Esophagus squamous epithelium (tissue), 5 donors: ENCODE measurements at regions not wholly inside any gene's neighbourhood (a gene's known extent, or its start where the extent isn't known, plus 50 kb on each side); places are given as distances from the start of the nearest gene placed in this dataset.

Experiments
- DNase-seq: peaks from one replicate; lab custom pipeline; 2025; lab: John Stamatoyannopoulos, UW
- H3K27ac ChIP-seq, 4 donors: fragments of 200-600 bp; sonication (generic); one replicate each; pipeline ENCODE4 v1.5.1; 2016 to 2019; ENCODE audit warnings: mild to moderate bottlenecking in 1 of 4
- H3K27me3 ChIP-seq, 4 donors: fragments of 200-600 bp; sonication (generic); 1 replicate in 3 of 4; 2 replicates in 1 of 4; pipeline versions ENCODE4 v1.5.1 to v1.6.0; 2017 to 2021; ENCODE audit warnings: antibody characterized with exemption in 1 of 4
- H3K36me3 ChIP-seq, 3 donors: fragments of 200-600 bp; sonication (generic); one replicate each; pipeline ENCODE4 v1.5.1; 2016 to 2019
- H3K4me1 ChIP-seq, 3 donors: fragments of 200-600 bp; sonication (generic); one replicate each; pipeline ENCODE4 v1.5.1; 2017 to 2019
- H3K4me3 ChIP-seq, 4 donors: fragments of 200-600 bp; sonication (generic); 1 replicate in 3 of 4; 2 replicates in 1 of 4; pipeline ENCODE4 v1.5.1; 2016 to 2019; ENCODE audit warnings: mild to moderate bottlenecking in 2 of 4, moderate library complexity in 1 of 4
- H3K9me3 ChIP-seq, 3 donors: fragments of 200-600 bp; sonication (generic); one replicate each; pipeline ENCODE4 v1.5.1; 2016 to 2019
- POLR2A ChIP-seq, 4 donors: fragments of 450-650 bp; IDR thresholded peaks; one replicate each; pipeline ENCODE4 v1.6.1; 2017; ENCODE audit warnings: antibody characterized with exemption in 4 of 4, mild to moderate bottlenecking in 4 of 4, moderate library complexity in 3 of 4
- WGBS, 2 donors: methylation state at CpG; one replicate each; pipeline ENCODE4 v1.1.5; 2018; 5-methylcytosine and 5-hydroxymethylcytosine counted together
- intact Hi-C: fragments of 100-400 bp; cut with DNase I; formaldehyde crosslinking; loops from one replicate; pipeline ENCODE4 v1.15.0; 2022
- TF ChIP-seq, protein P1 (sequence below), 6 experiments: fragments of 450-650 bp in 4 of 6; fragments of 200-600 bp in 2 of 6; sonication (generic) in 2 of 6; IDR thresholded peaks; one replicate each; pipeline ENCODE4 v1.5.1; 2016 to 2019; ENCODE audit warnings: antibody characterized with exemption in 6 of 6, mild to moderate bottlenecking in 4 of 6, moderate library complexity in 4 of 6
- donor health status: DM: yes; HTN: yes; CAD: no.

GRCh38 chr14:93859957-93860356, 67.2 kb upstream of the FAM181A start:
- WGBS, 2 donors: 54 to 83% methylated on average over 6 to 7 of the region's 7 CpGs
- TF ChIP-seq POLR2A (IDR thresholded peaks at IDR 0.05): no peak
- TF ChIP-seq, protein P1, sequence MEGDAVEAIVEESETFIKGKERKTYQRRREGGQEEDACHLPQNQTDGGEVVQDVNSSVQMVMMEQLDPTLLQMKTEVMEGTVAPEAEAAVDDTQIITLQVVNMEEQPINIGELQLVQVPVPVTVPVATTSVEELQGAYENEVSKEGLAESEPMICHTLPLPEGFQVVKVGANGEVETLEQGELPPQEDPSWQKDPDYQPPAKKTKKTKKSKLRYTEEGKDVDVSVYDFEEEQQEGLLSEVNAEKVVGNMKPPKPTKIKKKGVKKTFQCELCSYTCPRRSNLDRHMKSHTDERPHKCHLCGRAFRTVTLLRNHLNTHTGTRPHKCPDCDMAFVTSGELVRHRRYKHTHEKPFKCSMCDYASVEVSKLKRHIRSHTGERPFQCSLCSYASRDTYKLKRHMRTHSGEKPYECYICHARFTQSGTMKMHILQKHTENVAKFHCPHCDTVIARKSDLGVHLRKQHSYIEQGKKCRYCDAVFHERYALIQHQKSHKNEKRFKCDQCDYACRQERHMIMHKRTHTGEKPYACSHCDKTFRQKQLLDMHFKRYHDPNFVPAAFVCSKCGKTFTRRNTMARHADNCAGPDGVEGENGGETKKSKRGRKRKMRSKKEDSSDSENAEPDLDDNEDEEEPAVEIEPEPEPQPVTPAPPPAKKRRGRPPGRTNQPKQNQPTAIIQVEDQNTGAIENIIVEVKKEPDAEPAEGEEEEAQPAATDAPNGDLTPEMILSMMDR (IDR thresholded peaks at IDR 0.05): no peak
- Histone ChIP-seq H3K36me3 (no peaks in the 10 kb centered on the region), H3K4me3 (no peak overlapping the region), H3K4me1 (peaks cover 0 to 23% (median 11%) of the 10 kb centered on the region in 3 donors), H3K9me3 (no peaks in the 10 kb centered on the region), H3K27me3 (peaks cover 0 to 10% (median 0%) of the 10 kb centered on the region in 4 donors), H3K27ac (peak overlapping the region; percentile 9 to 81 (median 71))
- intact Hi-C loops: no loop called here
- no peak for DNase-seq

DNA sequence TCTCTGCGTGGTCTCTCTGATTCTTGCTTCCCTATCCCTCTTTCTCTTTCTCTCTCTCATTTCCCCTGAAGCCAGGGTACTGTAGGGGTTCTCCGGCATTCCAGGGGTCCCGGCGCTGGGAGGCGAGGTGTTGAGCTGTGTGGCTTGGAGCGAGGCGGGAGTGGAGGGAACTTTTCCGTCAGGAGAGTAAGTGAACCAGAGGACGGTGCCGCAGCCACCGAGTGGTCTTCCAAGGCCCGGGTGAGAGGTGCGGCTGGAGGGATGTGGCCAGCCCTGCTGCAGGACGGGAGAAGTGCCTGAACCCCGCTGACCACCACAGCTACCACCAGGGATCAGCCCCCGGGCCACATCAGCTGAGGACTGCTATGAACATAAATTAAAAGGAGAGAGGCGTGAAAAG, 68.2 kb upstream of the FAM181A start:
- no peak for DNase-seq
- H3K27me3 ChIP-seq: peaks cover 0 to 19% (median 0%) of the 10 kb centered on the region in 4 donors
- H3K27ac ChIP-seq: peak overlapping the region; percentile 42 to 81 (median 71)
- peaks cover 0 to 23% (median 11%) of the 10 kb centered on the region in 3 donors for H3K4me1 ChIP-seq
- no peaks in the 10 kb centered on the region for H3K36me3 ChIP-seq
- TF ChIP-seq, protein P1 (IDR thresholded peaks at IDR 0.05): no peak
- no peak for TF ChIP-seq POLR2A (IDR thresholded peaks at IDR 0.05)
- H3K4me3 ChIP-seq: no peak overlapping the region
- intact Hi-C loops: no loop called here
- H3K9me3 ChIP-seq: no peaks in the 10 kb centered on the region
- WGBS, 2 donors: 48 to 77% methylated on average over 2 to 7 of the region's 17 CpGs

GRCh38 chr14:93857500-93858283, 69.4 kb upstream of the PRIMA1 start:
- DNase-seq: no peak
- Histone ChIP-seq H3K4me1 (peaks cover 0 to 23% (median 11%) of the 10 kb centered on the region in 3 donors), H3K27ac (peak overlapping the region in 3 of 4 donors; percentile 67 to 81 (median 75)), H3K36me3 (no peaks in the 10 kb centered on the region), H3K4me3 (no peak overlapping the region), H3K27me3 (peaks cover 0 to 19% (median 0%) of the 10 kb centered on the region in 4 donors), H3K9me3 (no peaks in the 10 kb centered on the region)
- intact Hi-C loops: no loop called here
- 36 to 52% methylated on average over 8 to 9 of the region's 12 CpGs for WGBS, 2 donors
- no peak for TF ChIP-seq POLR2A (IDR thresholded peaks at IDR 0.05)
- TF ChIP-seq, protein P1 (IDR thresholded peaks at IDR 0.05): no peak

GRCh38 chr14:93857081-93857480, 68.8 kb upstream of the PRIMA1 start:
- Histone ChIP-seq H3K36me3 (no peaks in the 10 kb centered on the region), H3K27me3 (peaks cover 0 to 24% (median 0%) of the 10 kb centered on the region in 4 donors), H3K4me1 (peaks cover 0 to 17% (median 11%) of the 10 kb centered on the region in 3 donors), H3K4me3 (no peak overlapping the region), H3K9me3 (no peaks in the 10 kb centered on the region), H3K27ac (peak overlapping the region in 3 of 4 donors; percentile 29 to 81 (median 38))
- 62 to 64% methylated on average over 3 of the region's 4 CpGs for WGBS, 2 donors
- no peak for TF ChIP-seq POLR2A (IDR thresholded peaks at IDR 0.05)
- TF ChIP-seq, protein P1 (IDR thresholded peaks at IDR 0.05): no peak
- DNase-seq: no peak
- intact Hi-C loops: no loop called here

DNA sequence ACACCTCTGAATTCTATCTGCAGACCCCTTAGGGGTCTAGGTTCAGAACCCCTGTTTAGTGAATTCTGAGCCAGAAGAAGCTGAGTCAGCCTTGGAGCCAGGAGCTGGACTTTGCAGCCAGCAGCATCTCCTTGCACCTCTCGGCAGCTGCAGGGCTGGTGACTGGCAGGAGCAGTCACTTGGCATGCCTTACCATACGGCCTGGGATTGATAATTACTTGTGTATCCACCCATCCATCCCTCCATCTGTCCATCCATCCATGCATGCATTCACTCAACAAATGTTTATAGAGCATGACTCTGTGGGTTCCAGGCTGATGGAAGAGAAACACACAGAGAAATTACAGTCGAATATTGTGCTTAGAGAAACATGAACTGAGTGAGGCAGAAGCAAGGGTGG, 67.5 kb upstream of the PRIMA1 start:
- peaks cover 0 to 10% (median 5%) of the 10 kb centered on the region in 3 donors for H3K4me1 ChIP-seq
- H3K4me3 ChIP-seq: no peak overlapping the region
- H3K27ac ChIP-seq: no peak overlapping the region
- peaks cover 0 to 31% (median 0%) of the 10 kb centered on the region in 4 donors for H3K27me3 ChIP-seq
- no peak for TF ChIP-seq POLR2A (IDR thresholded peaks at IDR 0.05)
- TF ChIP-seq, protein P1 (IDR thresholded peaks at IDR 0.05): no peak
- H3K9me3 ChIP-seq: no peaks in the 10 kb centered on the region
- WGBS, 2 donors: 25 to 41% methylated on average over 3 of the region's 3 CpGs
- intact Hi-C loops: no loop called here
- no peaks in the 10 kb centered on the region for H3K36me3 ChIP-seq
- no peak for DNase-seq
